Stomach (tissue), 4 donors: ENCODE measurements at regions not wholly inside any gene's neighbourhood (a gene's known extent, or its start where the extent isn't known, plus 50 kb on each side); places are given as distances from the start of the nearest gene placed in this dataset.

Source experiments
- CTCF ChIP-seq, 7 experiments: fragments of 450-650 bp in 4 of 7; fragments of 200-600 bp in 3 of 7; sonication (generic) in 3 of 7; IDR thresholded peaks; one replicate each; pipeline ENCODE4 v1.5.1; 2016 to 2019; ENCODE audit warnings: antibody characterized with exemption in 7 of 7, control low read depth in 2 of 7, mild to moderate bottlenecking in 1 of 7
- EP300 ChIP-seq: sonication (generic); formaldehyde crosslinking; IDR thresholded peaks from one replicate; pipeline ENCODE4 v1.6.1; 2017; ENCODE audit warnings: antibody characterized with exemption
- POLR2A ChIP-seq, 4 donors: fragments of 450-650 bp; IDR thresholded peaks; one replicate each; pipeline ENCODE4 v1.6.1; 2016; ENCODE audit warnings: antibody characterized with exemption in 4 of 4, control low read depth in 2 of 4, mild to moderate bottlenecking in 1 of 4, moderate library complexity in 1 of 4
- POLR2AphosphoS5 ChIP-seq, 3 donors: sonication (generic); formaldehyde crosslinking; IDR thresholded peaks; one replicate each; pipeline ENCODE4 v1.6.1; 2016; ENCODE audit warnings: antibody characterized with exemption in 3 of 3

- TF ChIP-seq POLR2AphosphoS5 (IDR thresholded peaks at IDR 0.05) (no peak), CTCF (IDR thresholded peaks at IDR 0.05) (no peak), POLR2A (IDR thresholded peaks at IDR 0.05) (no peak), EP300 (no peak)
These were observed 839.9 kb upstream of the TENM4 start for GRCh38 chr11:80280737-80281136.
